ENCODE measurements at regions not wholly inside any gene's neighbourhood (a gene's known extent, or its start where the extent isn't known, plus 50 kb on each side); places are given as distances from the start of the nearest gene placed in this dataset.
A peak's percentile ranks its signal among the peaks of the same experiment; 100 is the strongest.

- no peak for DNase-seq (ENCODE audit: extremely low read depth in 1 of 11, low read depth in 9 of 11, low spot score in 4 of 11)
Observed at GRCh38 chr6:54003316-54003715, 107.9 kb upstream of the MLIP start.

- no peak for DNase-seq (ENCODE audit: extremely low read depth in 1 of 11, low read depth in 9 of 11, low spot score in 4 of 11)
Observed at GRCh38 chr6:54008589-54008988, 102.7 kb upstream of the MLIP start.

GRCh38 chr6:54009052-54009654 lies 102.1 kb upstream of the MLIP start:
- no peak for DNase-seq (ENCODE audit: extremely low read depth in 1 of 11, low read depth in 9 of 11, low spot score in 4 of 11)

GRCh38 chr6:54010340-54011276 lies 100.6 kb upstream of the MLIP start:
- peak in 3 of 11 donors; percentile 22 to 36 (median 32) for DNase-seq (ENCODE audit: extremely low read depth in 1 of 11, low read depth in 9 of 11, low spot score in 4 of 11)

- DNase-seq (ENCODE audit: extremely low read depth in 1 of 11, low read depth in 9 of 11, low spot score in 4 of 11), result no peak
Observed at GRCh38 chr6:54011277-54011648, 100.0 kb upstream of the MLIP start.

DNA sequence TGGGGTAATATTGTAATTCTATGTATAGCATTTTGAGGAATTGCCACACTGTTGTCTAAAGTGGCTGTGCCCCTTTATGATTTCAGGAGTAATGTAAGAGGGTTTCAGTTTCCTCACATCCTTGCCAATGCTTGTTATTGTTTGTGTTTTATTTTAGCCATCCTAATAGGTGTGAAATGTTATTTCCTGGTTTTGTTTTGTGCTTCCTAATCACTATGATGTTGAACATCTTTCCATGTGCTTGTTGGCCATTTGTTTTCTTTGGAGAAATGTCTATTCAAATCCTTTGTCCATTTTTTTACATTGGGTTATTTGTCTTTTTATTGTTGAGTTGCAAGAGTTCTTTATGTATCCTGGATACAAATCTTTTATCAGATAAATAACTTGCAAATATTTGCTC lies 97.3 kb upstream of the MLIP start:
- DNase-seq (ENCODE audit: extremely low read depth in 1 of 11, low read depth in 9 of 11, low spot score in 4 of 11), result no peak

DNA sequence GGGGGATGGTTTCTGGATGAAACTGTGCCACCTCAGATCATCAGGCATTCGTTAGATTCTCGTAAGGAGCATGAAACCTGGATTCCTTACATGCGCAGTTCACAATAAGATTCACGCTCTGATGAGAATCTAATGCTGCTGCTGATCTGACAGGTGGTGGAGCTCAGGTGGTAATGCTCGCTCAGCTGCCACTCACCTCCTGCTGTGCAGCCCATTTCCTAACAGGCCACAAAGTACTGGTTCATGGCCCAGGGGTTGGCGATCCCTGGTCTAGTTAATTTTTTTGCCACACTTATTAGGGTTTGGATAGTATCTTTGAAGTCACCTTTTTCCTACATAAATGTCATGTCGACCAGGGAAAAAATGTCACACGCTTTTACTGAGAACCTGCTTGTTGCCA lies 96.8 kb upstream of the MLIP start:
- DNase-seq (ENCODE audit: extremely low read depth in 1 of 11, low read depth in 9 of 11, low spot score in 4 of 11), result no peak

DNA sequence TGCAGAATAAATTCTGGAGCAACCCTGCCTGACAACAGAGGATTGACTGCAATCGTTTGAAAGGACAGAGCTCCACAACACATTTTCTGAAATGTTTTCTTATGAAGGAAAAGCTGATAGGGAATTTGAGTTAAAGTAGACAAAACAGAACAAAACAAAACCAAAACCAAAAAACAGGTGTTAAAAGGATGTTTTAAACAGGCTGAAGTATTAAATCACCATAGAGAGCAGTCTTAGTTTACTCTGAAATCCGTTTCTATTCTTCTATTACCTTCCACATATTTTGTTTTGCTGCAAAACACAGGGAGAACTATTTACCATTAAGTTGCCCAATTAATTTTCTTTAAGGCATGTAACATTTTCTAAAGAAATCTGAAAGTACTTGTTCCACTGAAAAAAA lies 93.4 kb upstream of the MLIP start:
- DNase-seq (ENCODE audit: extremely low read depth in 1 of 11, low read depth in 9 of 11, low spot score in 4 of 11), result no peak

DNA sequence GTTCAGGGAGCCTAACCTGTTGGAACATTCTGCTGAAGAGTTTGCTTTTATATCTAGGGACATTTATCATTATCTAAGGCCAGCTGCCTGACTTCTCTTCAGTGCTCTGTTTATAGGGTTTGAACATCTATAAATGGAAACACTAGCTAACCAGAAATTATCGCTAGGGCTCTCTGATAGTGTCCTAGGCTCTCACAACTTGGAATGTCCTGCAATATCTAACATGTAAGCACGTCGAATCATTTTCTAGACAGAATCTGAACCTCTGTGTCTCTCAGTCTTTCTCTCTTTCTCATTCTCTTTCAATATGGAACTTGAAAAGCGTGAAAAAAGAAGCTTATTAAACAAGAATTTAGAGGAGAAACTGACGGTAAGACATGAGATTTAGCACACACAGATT lies 92.5 kb upstream of the MLIP start:
- no peak for DNase-seq (ENCODE audit: extremely low read depth in 1 of 11, low read depth in 9 of 11, low spot score in 4 of 11)

DNA sequence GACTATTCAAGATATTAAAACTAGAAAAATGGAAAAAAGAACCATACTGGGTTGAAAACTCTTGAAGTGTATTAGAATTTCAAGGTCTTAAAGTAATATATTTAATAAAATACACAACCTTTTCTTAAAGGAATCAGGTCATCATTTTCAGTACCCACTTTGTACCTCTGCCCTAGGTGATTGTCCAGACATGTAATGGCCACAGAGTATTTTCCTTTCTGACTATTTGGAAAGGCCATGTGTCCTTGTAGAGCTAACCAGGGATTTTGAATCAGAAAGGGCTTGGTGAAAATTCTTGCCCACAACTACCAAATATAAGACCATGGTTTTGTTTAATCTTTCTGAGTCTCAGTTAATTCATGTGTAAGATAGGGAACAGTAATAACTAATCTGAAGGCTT lies 91.4 kb upstream of the MLIP start:
- no peak for DNase-seq (ENCODE audit: extremely low read depth in 1 of 11, low read depth in 9 of 11, low spot score in 4 of 11)

GRCh38 chr6:54020334-54020733 lies 90.9 kb upstream of the MLIP start:
- no peak for DNase-seq (ENCODE audit: extremely low read depth in 1 of 11, low read depth in 9 of 11, low spot score in 4 of 11)

- no peak for DNase-seq (ENCODE audit: extremely low read depth in 1 of 11, low read depth in 9 of 11, low spot score in 4 of 11)
Observed at GRCh38 chr6:54026652-54027400, 84.4 kb upstream of the MLIP start.

GRCh38 chr6:54028170-54028569 lies 83.1 kb upstream of the MLIP start:
- no peak for DNase-seq (ENCODE audit: extremely low read depth in 1 of 11, low read depth in 9 of 11, low spot score in 4 of 11)

DNA sequence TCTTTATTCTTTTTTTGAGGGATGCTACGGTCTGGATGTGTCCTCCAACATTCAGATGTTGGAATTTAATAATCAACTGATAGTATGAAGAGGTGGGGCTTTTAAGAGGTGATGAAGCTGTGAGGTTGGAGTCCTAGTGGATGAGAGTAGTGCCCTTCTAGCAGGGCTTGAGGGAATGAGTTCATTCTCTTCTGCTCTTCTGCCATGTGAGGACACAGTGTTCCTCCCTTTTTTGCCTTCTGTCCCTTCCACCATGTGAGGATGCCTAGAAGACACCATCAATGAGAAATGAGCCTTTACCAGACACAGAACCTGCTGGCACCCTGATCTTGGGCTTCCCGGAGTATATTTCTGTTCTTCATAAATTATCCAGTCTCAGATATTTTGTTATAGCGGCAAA lies 82.1 kb upstream of the MLIP start:
- DNase-seq (ENCODE audit: extremely low read depth in 1 of 11, low read depth in 9 of 11, low spot score in 4 of 11), result no peak

DNA sequence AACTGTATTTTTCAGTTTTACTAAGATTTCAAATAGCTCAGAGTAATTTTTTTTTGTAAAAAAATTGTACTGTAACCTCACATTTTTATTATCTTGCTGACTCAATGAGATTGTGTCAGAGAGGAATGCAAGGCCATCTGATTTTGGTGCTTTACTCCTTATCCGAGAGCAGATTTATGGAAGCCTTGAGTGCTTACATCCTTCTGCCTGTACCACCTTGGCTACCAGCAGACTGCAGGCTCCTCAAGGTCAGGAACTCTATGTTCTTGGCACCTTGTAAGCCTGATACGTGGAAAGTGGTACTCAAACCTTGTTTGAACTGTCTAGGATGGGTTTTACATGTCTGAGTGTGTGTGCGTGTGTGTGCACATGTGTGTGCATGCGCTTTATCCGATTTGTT lies 80.1 kb upstream of the MLIP start:
- DNase-seq (ENCODE audit: extremely low read depth in 1 of 11, low read depth in 9 of 11, low spot score in 4 of 11), result no peak

DNA sequence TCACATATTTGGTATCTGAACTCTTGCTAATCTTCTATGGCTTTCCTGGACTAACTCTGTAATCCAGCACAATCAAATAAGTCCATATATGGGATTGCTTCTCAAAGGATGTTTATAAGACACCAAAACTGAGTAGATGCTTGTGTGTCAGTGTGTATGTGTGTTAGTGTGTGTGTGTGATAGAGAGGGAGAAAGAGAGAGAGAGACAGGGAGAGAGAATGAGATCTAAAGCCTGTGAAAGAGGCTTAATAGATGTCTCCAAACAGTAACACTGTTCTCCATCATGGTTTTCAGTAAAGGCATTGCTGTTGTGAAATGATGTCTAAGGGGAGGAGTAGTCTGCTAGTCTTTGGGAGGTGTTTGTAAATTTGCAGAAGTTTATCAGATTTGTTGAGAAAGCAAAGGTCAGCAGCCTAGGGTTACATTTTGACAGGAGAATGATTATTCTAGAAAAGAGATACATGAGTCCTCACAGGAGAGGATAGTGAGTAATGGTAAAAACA lies 73.9 kb upstream of the MLIP start:
- no peak for DNase-seq (ENCODE audit: extremely low read depth in 1 of 11, low read depth in 9 of 11, low spot score in 4 of 11)

DNA sequence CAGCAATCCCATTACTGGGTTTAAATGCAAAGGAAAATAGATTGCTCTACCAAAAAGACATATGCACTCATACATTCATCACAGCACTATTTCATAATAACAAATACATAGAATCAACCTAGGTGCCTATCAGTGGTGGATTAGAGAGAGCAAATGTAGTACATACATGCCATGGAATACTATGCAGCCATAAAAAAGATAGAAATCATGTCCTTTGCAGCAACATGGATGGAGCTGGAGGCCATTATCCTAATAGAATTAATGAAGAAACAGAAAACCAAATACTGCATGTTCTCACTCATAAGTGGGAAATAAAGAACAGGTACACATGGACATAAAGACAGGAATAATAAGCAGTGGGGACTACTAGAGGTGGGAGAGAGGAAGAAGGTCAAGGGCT lies 70.7 kb upstream of the MLIP start:
- no peak for DNase-seq (ENCODE audit: extremely low read depth in 1 of 11, low read depth in 9 of 11, low spot score in 4 of 11)

DNA sequence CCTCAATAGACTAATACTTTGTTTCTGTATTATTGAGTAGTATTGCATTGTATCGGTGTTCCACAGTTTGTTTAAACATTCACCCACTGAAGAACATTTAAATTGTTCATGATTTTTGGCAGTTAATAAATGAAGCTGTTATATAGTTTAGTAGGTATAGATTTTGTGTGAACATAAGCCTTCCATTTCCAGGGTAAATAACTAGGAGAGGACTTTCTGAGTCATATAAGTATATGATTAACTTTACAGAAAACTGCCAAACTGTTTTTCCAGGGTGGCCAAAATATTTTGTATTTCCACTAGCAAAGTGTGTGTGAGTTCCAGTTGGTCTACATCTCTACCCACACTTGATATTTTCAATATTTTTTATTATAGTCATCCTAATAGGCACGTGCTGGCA lies 70.0 kb upstream of the MLIP start:
- DNase-seq (ENCODE audit: extremely low read depth in 1 of 11, low read depth in 9 of 11, low spot score in 4 of 11), result no peak

DNA sequence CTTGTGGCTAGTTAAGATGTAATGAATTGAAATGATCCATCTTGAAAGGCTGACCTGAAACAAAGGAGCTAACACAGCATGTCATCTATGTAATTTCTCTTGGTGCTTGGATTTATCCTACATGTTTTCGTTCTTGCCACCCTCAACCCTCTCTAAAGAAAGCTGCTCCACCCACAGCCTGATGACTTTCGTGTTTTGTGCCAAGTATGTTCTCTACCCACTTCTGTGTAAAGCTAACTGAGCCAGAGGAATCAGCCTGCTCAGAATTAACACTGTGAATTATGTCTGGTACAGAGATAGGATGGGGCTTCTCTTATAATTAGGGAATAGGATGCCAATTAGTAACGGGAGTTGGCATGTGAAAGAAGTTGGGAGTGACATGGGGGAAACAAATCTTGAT lies 67.9 kb upstream of the MLIP start:
- DNase-seq (ENCODE audit: extremely low read depth in 1 of 11, low read depth in 9 of 11, low spot score in 4 of 11), result no peak

GRCh38 chr6:54044059-54044458 lies 67.2 kb upstream of the MLIP start:
- DNase-seq (ENCODE audit: extremely low read depth in 1 of 11, low read depth in 9 of 11, low spot score in 4 of 11), result no peak
